Frontal cortex (tissue), 3 donors: ENCODE measurements at regions not wholly inside any gene's neighbourhood (a gene's known extent, or its start where the extent isn't known, plus 50 kb on each side); places are given as distances from the start of the nearest gene placed in this dataset.

Source experiments
- DNase-seq, 2 donors: peaks; one replicate each; pipeline ENCODE4 v3.0.0; 2012; ENCODE audit warnings: low spot score in 2 of 2
- FAIRE-seq: peaks from 2 replicates; lab custom pipeline; 2012; peaks lifted over from hg19 to GRCh38; lab: Jason Lieb, UNC
- donor health status: control.
- donor health status: control.
- donor health status: control.

- DNase-seq (no peak), FAIRE-seq (no peak)
Measured at GRCh38 chrX:4225086-4225485, 511.6 kb upstream of the PRKX start.

DNA sequence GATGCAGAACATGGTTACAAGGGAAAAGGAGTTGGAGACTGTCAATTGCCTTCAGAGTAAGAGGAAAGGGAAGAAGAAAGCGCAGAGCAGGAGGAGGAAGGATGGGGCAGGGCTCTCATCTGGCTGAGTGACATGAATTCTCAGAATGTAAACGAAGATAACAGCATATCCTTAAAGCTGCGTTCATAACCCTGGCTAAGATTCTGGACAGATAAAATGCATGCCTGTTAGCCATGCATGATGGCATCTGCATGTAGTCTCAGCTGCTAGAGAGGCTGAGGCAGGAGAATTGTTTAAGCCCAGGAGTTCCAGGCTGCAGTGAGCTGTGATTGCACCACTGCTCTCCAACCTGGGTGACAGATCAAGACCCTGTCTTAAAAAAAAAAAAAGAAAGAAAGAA lies 493.5 kb upstream of the PRKX start:
- no peak for FAIRE-seq
- DNase-seq, result no peak

DNA sequence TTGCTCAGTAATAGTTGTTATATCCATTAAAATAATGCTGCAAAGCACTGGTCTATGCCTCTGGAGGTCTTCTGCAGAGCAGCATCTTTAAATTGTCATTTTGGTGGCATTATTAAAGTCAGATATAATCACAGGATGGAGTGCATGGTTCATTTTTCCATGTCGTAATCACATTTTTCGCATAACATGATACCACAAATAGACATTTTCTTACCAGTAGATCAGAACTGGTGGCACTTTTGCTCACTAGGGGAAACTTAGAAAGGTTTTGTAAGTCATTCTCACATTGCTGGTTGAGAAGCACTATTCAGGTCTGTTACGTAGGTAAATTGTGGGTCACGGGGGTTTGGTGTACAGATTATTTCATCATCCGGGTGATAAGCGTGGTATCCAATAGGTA lies 484.5 kb upstream of the PRKX start:
- DNase-seq (no peak), FAIRE-seq (no peak)

GRCh38 chrX:4193500-4194155 lies 480.2 kb upstream of the PRKX start:
- DNase-seq (no peak), FAIRE-seq (no peak)

DNA sequence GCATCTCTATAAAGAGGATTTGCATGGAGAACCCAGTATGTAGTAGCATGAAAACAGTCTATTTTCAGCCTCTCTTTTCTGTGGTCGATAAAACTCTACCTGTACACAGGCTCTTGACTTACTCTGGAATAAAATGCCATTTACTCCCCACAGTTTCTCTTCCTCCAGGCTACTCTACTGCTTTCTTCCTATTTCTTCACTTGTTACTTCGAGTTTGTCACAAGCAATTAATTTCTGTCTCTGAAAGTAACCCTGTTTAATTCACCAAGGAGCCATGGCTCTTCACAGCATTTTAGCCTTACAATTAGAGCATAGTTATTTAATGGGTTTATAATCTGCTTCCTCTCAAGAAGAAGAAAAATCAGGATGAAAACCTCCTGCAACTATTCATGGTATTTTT lies 472.9 kb upstream of the PRKX start:
- DNase-seq (no peak), FAIRE-seq (no peak)

- FAIRE-seq, result peak; percentile 68
Measured at GRCh38 chrX:4185086-4185485, 471.6 kb upstream of the PRKX start.

GRCh38 chrX:4182408-4182806 lies 469.0 kb upstream of the PRKX start:
- DNase-seq, result no peak
- FAIRE-seq, result no peak

More at GRCh38 chrX:4185086-4185485, 471.6 kb upstream of the PRKX start:
- no peak for DNase-seq

DNA sequence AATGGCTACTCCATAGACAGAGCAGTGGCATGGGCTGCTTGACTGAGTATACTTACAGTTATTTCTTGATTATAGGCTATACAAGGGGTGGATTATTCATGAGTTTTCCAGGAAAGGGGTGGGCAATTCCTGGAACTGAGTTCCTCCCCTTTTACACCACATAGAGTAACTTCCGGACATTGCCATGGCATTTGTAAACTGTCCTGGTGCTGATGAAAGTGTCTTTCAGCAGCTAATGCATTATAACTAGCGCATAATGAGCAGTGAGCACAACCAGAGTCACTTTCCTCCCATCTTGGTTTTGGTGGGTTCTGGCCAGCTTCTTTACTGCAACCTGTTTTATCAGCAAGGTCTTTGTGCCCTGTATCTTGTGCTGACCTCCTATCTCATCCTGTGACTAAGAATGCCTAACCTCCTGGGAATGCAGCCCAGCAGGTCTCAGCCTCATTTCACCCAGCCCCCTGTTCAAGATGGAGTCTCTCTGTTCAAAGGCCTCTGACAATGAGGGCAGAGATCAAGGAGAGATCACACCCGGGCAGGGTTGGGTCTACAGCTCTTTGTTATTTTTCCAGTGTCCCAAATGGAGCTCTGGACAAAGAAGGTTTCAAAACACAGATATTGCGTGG lies 468.4 kb upstream of the PRKX start:
- DNase-seq (no peak), FAIRE-seq (no peak)

DNA sequence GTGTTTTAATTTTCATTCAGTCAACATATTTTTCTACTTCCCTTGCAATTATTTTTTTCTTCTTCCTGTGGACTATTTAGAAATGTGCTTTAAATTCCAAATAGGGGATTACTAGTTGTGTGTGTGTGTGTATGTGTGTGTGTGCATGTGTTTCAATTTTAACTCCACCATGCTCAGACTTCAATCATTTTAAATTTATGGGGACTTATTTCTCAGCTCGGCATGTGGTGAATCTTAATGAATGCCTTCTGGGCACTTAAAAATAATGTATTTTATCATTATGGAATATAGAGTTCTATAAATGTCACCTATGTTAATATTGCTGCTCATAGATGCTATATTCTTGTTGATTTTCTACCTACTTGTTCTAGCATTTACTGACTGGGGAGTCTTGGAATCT lies 465.6 kb upstream of the PRKX start:
- DNase-seq (no peak), FAIRE-seq (no peak)

GRCh38 chrX:4175221-4175620 lies 461.8 kb upstream of the PRKX start:
- FAIRE-seq, result no peak

DNA sequence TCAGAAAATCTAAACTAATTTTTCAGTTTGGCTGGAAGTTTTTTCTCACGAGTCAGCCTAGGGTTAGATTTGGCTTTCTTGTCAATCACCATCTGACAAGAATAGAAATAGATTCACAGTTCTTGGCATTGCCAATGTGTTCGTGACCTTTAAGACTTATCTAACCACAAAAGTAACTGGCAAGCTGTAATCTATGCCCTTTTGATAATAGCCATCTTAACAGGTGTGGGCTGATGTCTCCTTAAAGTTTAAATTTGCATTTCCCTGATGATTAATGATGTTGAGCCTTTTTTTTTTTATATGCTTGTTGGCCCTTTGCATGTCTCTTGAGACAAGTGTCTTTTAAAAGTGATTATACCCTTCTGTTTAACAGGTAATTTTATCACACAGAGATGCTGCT lies 460.3 kb upstream of the PRKX start:
- DNase-seq (no peak), FAIRE-seq (no peak)

More at GRCh38 chrX:4175221-4175620, 461.8 kb upstream of the PRKX start:
- no peak for DNase-seq

GRCh38 chrX:4151798-4152197 lies 438.3 kb upstream of the PRKX start:
- DNase-seq, result no peak
- FAIRE-seq, result no peak

GRCh38 chrX:4150259-4150658 lies 436.8 kb upstream of the PRKX start:
- no peak for FAIRE-seq

GRCh38 chrX:4129626-4130025 lies 416.2 kb upstream of the PRKX start:
- no peak for FAIRE-seq
- DNase-seq, result no peak

More at GRCh38 chrX:4150259-4150658, 436.8 kb upstream of the PRKX start:
- DNase-seq, result no peak

- FAIRE-seq (no peak), DNase-seq (no peak)
Measured at GRCh38 chrX:4118666-4119530, 405.4 kb upstream of the PRKX start.

DNA sequence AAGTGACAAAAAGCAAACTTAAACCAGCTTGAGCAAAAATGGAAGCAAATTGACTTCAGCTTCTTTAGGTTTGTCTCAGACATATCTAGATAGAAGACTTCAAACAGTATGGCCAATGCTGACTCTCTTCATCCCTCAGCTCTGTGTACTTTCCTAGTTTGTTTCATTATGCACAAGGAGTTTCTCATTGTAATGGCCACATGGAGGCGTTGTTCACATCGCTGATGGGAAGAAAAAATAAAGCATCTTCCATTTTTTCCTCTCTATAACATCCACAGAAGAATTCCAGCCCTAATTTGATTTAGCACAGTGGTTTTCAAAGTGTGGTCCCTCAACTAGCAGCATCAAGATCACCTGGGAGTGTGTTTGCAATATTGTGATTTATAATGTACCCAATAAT lies 397.5 kb upstream of the PRKX start:
- no peak for FAIRE-seq
- DNase-seq, result no peak

DNA sequence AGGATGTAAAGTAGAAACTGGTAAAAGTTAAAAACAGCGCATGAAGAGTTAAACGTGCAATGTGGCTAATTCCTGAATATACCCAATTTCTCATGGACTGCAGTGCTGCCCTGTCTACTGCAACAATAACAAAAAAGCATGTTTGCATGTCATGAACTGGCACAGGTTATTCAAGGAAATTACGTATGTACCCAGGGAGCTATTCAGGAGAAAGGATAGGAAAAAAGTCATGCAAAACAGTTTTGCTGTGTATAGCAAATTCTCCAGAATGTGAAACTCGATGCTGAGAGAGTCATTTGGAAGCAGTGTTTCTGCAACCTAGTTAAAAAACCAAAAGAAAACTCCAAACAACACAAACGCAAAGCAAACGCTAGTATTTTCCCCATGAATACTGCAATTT lies 381.5 kb upstream of the PRKX start:
- no peak for FAIRE-seq
- no peak for DNase-seq

DNA sequence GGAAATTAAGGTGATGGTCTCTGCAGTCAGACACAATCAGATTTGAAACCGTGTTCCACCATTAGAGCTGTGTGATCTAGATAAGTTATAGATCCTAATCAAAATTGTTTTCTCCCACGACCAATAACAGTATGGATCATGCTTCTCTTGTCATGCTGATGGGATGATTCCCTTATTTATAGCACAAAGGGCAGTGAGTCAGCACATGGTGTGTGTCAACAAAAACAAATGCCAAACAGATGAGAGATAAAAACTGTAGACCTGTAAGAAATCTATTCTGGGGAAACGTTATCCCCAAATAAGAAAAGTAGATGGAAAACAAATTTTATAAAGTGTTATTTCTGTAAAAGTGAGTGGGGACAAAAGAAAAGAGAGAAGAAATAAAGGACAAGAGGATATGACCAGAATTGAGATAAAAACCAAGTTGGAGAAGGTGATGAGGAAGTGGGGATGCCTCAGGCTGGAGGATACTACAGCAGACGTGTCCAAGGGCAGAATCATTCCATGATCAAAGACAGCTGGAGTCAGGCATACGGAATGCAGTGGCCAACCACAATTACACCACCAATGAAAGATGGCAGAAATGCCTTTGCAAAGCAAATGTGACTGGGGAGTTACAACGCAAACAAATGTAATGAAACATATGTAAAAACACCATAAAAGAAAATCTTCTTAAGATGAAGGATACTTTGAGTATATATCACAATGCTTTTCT lies 377.8 kb upstream of the PRKX start:
- no peak for DNase-seq
- no peak for FAIRE-seq

- FAIRE-seq (no peak), DNase-seq (no peak)
Measured at GRCh38 chrX:4059893-4060292, 346.4 kb upstream of the PRKX start.

GRCh38 chrX:4043951-4044350 lies 330.5 kb upstream of the PRKX start:
- no peak for DNase-seq
- FAIRE-seq, result no peak
